ENCODE measurements at regions not wholly inside any gene's neighbourhood (a gene's known extent, or its start where the extent isn't known, plus 50 kb on each side); places are given as distances from the start of the nearest gene placed in this dataset.

DNA sequence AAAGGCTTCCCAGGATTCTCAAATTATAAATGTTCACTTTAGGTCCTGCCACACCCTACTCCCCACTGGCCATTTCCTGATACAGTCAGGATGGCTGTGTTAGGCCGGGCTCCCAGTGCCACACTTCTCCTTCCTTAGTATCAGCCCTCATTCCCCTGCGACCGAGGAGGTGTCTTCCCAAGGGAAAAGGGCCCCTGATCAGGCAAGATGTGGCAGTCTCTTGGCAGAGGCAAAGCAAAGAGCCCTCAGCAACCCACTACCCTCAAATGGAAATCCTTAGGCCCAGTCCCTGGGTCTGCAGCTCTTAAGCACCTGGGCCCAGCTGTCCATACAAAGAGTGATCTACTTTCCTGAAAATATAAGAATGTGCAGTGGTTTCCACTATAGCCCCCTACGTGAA, 96.5 kb upstream of the VASH1 start:
- DNase-seq (ENCODE audit: low spot score), result no peak

DNA sequence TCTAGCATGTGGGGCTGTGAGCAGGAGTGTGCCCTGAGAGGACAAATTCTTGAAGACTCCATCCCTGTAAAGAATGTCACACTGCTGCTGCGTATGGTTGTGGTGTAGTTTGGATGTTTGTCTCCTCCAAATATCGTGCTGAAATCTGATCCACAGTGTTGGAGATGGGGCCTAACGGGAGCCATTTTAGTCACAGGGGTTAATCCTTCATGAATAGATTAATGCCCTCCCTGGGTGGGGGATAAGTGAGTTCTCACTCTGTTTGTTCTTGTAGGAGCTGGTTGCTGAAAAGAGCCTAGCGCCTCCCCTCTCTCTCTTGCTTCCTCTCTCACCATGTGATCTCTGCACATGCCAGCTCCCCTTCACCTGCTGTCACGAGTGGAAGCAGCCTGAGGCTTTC, 94.5 kb upstream of the VASH1 start:
- no peak for DNase-seq (ENCODE audit: low spot score)

DNA sequence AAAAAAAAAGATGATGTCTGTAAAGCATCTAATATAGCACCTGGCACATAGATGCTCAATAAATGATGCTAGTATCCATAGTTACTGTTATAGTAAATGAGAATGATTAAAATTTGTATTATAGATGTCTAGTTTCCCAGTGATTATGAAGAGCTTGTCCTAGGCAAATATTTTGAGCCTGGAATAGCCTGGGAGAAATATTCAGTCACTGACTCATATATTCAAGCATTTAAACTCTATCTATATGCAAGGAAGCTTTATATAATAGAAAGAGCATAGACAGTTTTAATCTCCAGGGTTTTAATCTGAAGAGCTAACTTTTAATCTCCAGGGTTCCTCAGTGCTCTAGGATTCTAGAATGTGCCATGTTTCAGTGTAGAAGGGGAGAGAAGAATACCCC, 91.5 kb upstream of the VASH1 start:
- DNase-seq (ENCODE audit: low spot score), result no peak

DNA sequence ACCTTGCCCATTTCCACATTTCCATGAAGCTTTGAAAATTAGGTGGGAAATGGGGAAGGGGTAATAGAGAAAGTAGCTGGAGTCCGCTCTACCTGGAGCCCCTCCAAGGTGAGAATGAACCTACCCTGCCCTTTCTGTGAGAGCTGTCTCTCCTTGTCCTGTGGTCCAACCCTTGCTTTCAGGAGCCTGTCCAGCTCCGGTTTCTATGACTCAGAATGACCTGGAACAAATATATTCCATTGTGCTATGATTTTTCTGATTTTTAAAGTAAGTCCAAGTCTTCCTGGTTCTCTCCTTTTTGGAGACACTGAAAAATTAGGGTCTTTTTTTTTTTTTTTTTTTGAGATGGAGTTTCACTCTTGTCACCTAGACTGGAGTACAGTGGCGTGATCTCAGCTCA, 89.1 kb upstream of the VASH1 start:
- no peak for DNase-seq (ENCODE audit: low spot score)

DNA sequence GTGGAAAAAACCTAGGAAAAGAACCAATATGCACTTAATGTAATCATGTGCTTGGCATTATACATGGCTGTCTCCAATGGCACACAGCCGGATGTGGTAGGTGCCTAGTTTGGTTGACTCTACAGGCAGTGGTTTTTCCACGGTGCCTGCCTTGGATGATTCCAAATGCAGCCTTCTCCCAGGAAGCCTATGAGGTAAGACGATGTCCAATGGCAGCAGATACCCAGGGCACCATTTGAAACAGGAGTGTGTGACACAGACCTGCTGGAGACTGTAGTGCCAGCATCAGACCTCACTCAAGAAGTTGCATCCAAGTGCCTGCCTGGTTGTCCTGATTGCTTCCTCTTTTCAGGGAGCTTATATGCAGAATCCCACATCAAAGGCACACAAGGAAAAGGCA, 88.0 kb upstream of the VASH1 start:
- no peak for DNase-seq (ENCODE audit: low spot score)

DNA sequence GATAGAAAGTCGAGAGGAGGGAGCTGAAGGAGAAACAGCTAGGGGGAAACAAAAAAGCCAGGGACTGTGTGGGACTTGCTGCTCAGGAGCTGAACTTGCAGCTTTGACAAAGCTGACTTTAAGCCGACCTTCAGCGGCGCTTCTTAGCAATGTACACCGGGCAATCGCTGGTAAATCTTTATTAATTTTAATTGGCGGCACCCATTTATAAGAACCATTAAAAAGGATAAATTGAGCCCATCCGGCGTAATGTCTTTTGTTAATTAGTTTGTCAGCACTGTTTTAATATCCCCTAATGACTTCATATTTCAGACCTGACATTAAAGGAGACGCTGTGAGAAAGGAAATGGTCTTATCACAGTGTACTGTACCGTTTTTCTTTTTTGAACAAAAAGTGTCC, 86.2 kb upstream of the VASH1 start:
- no peak for DNase-seq (ENCODE audit: low spot score)

DNA sequence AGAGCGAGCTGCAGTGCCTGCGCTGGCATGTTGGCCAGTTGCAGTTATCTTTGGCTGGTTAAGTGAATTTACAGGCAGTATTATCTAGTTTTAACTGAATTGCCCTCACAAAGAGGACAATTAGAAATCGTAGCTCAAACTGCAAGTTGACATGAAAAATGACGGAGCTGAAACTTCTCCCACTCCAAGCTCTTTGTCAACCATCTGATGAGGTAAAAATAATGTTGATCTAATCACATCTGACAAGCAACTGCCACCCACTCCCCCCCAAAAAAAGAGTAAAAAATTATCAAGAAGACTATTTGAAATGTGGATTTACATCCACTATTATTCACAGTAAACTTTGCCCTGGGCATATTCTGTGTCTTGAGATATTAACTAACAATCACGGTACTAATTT, 84.7 kb upstream of the VASH1 start:
- no peak for DNase-seq (ENCODE audit: low spot score)

DNA sequence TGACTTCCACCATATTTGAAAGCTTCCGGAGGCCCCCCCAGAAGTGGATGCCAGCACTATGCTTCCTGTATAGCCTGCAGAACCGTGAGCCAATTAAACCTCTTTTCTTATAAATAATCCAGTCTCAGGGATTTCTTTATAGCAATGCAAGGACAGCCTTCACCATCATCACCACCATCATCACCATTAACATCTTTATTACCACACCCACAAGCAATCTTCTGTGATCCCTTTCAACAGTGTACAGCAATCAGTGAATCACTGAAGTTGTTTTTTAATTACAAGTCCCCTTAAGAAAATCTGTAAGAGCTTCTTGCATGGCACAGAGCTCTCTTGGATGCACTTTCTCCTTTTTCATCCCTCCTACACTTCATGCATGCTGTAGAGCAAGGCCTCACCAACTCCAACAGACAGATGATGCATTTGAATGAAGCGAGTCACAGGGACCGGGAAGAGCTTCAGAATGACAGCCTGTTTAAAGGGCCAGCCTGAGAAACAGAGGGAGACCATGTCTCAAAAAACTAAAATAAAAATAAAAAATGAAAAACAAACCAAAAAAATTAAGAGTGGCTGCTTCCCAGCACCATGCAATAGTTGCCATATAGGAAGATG, 83.6 kb upstream of the VASH1 start:
- DNase-seq (ENCODE audit: low spot score), result no peak

DNA sequence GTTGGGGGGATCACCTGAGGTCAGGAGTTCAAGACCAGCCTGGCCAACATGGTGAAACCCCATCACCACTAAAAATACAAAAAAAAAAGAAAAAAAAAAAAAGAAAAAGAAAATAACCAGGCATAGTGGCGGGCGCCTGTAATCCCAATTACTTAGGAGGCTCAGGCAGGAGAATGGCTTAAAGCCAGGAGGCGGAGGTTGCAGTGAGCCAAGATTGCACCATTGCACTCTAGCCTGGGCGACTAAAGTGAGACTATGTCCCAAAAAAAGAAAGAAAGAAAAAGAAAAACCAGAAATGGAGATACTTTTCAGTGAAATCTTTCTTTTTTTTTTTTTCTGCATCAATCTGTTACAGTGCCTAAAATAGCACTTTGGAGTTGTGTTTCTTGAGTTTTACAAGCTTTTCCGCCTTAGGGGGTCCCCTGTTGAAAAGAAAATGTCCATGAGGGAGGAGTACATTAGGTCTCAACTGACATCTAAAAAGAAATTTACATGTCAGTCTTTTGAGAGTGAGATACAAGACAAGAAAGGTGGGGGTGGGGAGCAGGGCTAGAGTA, 82.9 kb upstream of the VASH1 start:
- no peak for DNase-seq (ENCODE audit: low spot score)

DNA sequence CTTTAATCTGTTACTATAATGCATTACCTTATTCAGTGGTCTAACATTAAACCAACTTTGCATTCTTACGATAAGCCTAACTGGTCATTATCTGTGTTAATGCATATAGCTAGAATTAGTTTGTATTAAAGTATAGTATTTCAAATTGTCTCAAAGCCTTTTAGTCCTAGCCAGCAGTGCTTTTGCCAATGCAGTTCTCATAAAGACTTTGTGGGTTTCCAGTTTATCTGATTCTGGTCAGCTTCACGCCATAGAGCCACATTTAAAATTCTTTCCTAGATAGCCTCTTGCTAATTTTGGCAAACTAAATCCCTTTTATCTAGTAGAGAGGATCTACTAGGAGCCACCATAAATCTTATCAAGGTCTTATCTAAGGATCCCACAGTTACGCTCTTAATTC, 78.9 kb upstream of the VASH1 start:
- no peak for DNase-seq (ENCODE audit: low spot score)

DNA sequence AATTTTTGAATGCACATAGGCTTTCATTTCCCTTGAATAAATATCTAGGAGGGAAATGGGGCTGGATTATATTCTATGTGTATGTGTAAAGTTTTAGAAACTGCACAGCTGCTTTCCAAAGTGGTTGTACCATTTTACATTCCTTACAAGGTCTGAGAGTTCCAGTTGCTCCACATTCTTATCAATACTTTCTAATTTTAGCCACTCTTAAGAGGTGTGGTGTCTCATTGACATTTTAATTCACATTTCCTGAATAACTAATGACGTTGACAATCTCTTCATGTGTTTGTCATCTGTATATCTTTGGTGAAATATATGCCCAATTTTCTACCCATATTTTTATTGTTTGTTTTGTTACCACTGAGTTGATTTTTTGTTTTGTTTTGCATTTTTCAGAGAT, 74.6 kb upstream of the VASH1 start:
- no peak for DNase-seq (ENCODE audit: low spot score)

DNA sequence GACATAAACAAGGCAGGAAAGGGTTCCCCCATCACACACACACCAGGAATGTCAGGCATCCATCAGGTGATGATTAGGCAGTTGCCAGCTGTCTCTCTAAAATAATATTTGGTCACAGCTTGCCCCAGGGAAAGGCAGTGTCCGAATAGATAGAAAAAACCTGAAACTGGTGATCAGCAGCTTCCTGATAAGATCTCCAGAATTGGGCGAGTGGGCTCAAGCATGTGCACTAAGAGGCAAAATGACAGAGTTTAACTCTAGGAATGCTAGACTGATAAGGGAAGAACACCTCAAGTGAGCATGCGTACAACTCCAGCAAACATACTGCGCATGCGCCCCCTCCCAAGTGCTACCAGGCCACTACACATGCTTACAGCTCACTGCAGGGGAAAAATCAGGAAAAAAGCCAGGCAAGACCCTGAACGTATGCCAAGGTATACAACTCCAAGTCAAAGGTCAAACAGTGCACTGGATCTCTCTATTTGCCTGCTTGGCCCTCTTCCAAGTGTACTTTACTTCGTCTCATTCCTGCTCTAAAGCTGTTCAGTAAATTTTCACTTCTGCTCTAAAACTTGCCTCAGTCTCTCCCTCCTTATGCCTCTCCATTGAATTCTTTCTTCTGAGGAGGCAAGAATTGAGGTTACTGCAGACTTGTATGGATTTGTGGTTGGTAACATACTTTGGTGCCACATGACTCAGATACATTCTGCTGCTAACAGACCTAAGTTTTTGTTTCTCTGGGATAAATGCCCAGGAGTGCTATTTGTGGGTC, 73.5 kb upstream of the VASH1 start:
- no peak for DNase-seq (ENCODE audit: low spot score)

DNA sequence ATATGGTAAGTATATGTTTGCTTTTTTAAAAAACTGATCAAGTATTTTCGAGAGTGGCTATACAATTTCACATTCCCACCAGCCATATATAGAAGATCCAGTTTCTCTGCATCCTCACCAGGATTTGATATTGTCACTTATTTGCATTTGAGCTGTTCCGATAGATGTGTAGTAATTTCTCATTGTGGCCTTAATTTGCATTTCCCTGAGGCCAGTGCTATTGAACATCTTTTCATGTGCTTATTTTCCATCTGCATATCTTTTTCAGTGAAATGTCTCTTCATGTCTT, 72.9 kb upstream of the VASH1 start:
- no peak for DNase-seq (ENCODE audit: low spot score)

DNA sequence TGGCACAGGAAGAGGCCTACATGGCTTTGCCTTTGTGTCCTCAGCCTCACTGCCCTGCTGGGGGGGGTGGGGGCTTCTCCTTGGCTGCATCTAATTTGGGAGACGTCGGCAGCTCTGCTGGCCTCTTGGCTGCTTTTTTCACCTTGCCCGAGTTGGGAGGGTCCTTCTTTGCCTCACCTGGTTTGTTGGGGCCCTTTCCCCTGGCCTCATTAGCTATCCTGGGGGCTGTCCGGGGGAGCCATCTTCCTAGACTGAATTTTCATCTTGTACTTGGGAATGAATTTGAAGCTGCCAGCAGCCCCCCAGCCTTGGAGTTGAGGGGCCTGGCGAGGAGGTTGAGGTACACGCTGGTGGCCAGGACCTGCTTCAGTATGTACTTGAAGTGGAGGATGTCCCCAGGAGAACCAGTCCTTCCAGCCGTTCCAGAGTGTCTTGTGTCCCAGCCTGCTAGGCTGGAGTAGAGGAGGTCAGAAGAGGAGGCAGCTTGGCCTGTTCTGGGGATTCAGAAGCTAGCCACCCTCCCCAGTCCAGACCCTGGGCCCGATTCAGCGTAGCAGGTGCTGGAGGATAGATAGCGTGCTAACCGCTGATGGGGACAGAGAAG, 70.7 kb upstream of the VASH1 start:
- DNase-seq (ENCODE audit: low spot score), result no peak

DNA sequence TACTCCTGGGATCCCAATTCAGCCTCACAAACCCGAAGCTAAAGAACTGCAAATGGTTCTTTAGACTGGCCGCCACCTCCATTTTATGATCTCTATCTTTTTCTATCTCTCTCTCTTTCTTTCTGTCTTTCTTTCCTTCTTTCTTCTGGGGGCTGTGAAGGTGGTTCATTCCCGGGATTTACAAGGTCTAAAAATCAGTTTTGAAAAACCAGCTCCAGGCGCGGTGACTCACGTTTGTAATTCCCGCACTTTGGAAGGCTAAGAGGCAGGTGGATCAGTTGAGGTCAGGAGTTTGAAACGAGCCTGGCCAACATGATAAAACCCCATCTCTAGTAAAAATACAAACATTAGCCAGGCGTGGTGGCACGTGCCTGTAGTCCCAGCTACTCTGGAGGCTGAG, 67.2 kb upstream of the VASH1 start:
- no peak for DNase-seq (ENCODE audit: low spot score)

DNA sequence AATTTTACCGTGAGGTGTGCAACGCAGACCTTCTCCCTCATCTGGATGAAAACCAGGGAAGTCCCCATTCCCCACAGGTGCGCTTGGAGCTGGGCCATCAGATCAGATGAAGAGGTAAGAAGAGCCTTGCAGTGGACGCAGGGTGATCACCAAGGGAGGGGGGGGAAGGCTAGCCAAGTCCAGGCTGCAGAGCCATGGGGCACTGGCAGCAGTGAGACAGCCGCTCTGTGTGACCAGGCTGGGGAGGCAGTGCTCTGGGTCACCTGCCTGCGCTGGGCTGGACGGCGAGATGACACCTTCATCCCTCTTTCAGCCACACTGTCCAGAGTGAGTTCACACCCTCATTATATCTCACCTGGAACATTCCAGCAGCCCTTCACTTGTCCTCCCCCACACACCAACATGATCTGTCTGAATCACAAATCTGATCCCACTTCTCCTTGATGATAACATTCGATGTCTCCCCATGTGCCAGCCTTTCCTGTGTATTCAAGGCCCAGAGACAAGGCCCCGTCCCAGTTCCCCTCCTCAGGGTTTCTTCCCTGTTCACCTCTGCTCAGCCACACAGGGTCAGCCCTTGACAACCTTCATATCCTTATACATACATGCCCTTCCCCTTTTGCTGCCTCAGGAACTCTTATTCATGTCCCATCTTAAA, 65.9 kb upstream of the VASH1 start:
- no peak for DNase-seq (ENCODE audit: low spot score)

DNA sequence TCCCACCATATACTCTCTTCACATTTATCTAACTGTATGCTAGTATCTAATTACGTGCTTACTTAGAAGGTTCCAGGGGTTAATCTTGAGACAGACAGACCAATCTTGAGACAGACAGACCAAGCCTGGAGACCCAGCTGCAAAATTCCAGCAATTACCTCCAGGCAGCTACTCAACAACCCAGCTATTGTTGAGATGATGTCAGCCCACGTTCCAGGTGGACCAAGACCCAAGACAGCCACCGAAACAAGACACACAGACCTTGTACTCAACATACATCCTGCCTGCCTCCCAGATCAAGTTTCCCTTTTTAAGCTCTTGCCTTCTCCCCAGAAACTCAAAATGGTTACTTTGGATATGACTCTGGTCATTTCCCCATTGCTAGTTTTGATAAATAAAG, 64.9 kb upstream of the VASH1 start:
- DNase-seq (ENCODE audit: low spot score), result no peak

DNA sequence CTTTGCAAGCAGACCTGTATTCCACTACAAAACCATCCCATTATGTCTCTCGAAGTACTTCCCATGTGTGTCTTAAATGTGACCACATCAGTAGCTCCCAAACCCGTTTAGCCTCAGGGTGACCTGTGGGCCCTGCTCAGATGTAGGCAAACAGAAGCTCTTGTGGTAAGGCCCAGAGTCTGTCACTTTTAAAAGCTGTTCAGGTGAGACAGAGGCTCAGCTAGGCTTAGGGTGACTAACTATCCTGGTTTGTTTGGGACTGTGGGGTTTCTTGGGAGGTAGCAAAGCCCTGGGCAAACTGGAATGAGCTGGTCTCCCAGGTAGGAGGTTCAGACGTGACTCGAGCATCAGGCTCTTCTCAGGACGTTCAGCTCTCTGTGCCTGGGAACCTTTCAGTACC, 64.5 kb upstream of the VASH1 start:
- DNase-seq (ENCODE audit: low spot score), result no peak

DNA sequence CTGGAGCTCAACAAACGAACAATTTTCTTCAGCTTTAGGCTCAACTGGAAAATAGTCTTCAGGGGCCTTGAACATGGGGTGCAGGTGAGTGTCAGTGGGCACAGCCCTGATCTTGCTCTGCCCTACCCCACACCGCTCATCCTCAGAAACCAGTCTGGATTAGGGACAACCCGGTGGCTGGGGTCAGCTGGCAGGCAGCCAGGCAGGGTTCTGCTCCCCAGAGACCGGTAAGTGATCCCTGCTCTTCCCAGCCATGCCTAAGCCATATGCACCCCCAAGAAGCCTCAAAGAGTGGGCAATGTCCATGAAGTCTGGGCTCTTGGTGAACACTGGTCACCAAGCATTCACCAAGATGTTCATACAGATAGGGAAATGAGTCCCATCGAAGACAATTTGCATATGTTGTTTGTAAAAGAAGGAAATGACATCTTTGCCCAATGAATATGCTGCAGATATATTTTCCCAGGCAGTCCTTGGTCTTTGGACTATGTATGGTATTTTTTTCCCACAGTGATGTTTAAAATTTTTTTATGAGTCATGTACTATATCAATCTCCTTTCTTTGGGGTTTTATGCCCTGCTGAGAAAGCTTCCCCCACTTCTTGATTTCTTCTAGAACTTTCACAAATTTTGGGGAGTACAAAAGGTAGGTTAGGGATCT, 63.9 kb upstream of the VASH1 start:
- no peak for DNase-seq (ENCODE audit: low spot score)

DNA sequence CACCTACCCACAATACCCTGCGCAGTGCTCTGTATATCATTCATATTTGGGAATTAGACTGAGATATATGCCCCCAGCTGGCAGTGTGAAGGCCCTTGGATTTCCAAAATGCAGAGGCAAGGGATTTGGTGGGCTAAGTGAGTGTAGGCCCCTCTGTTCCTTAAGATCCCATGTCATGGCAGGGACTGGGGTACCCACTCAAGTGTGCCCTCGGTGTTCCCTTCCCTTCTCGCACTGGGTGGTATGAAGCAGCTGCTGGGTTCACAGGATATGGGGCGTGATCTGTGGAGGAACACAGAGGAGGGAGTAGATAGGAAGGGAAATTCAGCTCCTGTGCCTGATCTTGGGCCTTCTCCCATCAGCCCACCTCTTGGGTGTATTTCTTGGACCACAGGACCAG, 63.1 kb upstream of the VASH1 start:
- no peak for DNase-seq (ENCODE audit: low spot score)

DNA sequence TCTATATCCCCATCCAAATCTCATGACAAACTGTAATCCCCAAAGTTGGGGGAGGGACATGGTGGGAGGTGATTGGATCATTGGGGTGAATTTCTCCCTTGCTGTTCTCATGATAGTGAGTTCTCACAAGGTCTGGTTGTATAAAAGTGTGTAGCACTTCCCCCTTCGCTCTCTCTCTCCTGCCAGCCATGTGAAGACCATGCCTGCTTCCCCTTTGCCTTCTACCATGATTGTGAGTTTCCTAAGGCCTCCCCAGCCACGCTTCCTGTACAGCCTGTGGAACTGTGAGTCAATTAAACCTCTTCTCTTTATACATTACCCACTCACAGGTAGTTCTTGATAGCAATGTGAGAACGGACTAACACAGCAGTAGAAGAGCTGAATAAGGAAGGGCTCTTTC, 62.6 kb upstream of the VASH1 start:
- no peak for DNase-seq (ENCODE audit: low spot score)

DNA sequence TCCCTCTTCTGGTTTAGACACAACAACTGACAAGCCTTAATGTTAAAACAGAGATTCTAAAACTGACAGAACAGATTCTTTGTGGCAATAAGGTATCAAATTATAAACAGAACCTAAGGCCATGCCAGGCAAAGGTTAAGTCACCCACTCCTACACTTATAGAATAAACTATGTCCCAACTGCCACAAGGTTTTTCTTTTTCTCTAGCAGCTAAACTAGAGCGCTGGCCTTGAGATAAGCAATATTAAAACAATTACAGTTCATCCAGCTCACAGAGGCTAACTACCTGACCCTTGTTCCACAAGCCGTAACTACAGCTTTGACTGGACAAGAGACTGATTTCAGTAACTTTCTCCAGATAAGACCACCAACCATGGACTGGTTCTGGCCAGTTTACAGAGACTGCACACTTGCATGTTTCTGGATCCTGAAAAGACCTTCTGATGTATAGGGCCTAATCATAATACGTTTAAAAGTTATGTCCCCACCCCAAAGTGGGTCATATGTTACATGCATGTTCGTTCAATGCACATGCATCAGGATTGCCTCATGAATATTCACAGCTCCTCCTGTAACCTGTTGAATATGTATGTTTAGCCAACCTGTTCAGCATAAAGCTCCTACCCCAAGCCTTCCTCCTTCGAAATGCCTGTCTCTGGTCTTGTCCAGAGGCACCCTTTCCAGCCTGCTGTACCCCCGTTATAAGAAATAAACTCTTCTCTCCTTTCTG, 61.9 kb upstream of the VASH1 start:
- DNase-seq (ENCODE audit: low spot score), result no peak

All from hepatic stellate cell (primary cell).